ENCODE measurements at regions not wholly inside any gene's neighbourhood (a gene's known extent, or its start where the extent isn't known, plus 50 kb on each side); places are given as distances from the start of the nearest gene placed in this dataset.

- TF ChIP-seq CTCF (IDR thresholded peaks at IDR 0.05; ENCODE audit: low read depth, low read length, poor library complexity, severe bottlenecking) (no peak), EZH2phosphoT487 (IDR thresholded peaks at IDR 0.05; ENCODE audit: borderline replicate concordance, low read length) (no peak)
Measured at GRCh38 chr18:30618567-30618966, 424.0 kb downstream of the DSC3 start.

Data from DOHH2 (cell line).